OCI-LY1 (cell line): ENCODE measurements at regions not wholly inside any gene's neighbourhood (a gene's known extent, or its start where the extent isn't known, plus 50 kb on each side); places are given as distances from the start of the nearest gene placed in this dataset.

Source experiments
- H2AFZ ChIP-seq: fragments of 200-600 bp; sonication (generic), shearing (Covaris generic); 2 replicates; pipeline ENCODE4 v1.6.0; 2014; ENCODE audit warnings: antibody characterized with exemption, mild to moderate bottlenecking, low read length
- H3F3A ChIP-seq: fragments of 200-600 bp; sonication (generic), shearing (Covaris generic); 2 replicates; pipeline ENCODE4 v1.6.0; 2014; ENCODE audit warnings: mild to moderate bottlenecking, antibody characterized with exemption, low read length, moderate library complexity; ENCODE audit not compliant: insufficient read depth
- H3K27ac ChIP-seq: fragments of 200-600 bp; sonication (generic); 2 replicates; pipeline ENCODE4 v1.5.1; 2014; ENCODE audit warnings: low read length, mixed run types, mild to moderate bottlenecking, low read depth; ENCODE audit not compliant: poor library complexity, severe bottlenecking
- H3K27me3 ChIP-seq: fragments of 200-600 bp; sonication (generic); 2 replicates; pipeline ENCODE4 v1.6.0; 2014; ENCODE audit warnings: antibody characterized with exemption, mild to moderate bottlenecking, low read length, moderate library complexity; ENCODE audit not compliant: insufficient read depth
- H3K36me3 ChIP-seq: fragments of 200-600 bp; sonication (generic); 2 replicates; pipeline ENCODE4 v1.6.1; 2014; ENCODE audit warnings: mild to moderate bottlenecking, antibody characterized with exemption, low read length, moderate library complexity, mixed read lengths; ENCODE audit not compliant: insufficient read depth
- H3K4me1 ChIP-seq: fragments of 200-600 bp; sonication (generic); 2 replicates; pipeline ENCODE4 v1.5.1; 2014; ENCODE audit warnings: mild to moderate bottlenecking, low read length, moderate library complexity; ENCODE audit not compliant: insufficient read depth, severe bottlenecking
- H3K4me2 ChIP-seq: fragments of 200-600 bp; sonication (generic), shearing (Covaris generic); 2 replicates; pipeline ENCODE4 v1.6.1; 2014; ENCODE audit warnings: low read length
- H3K4me3 ChIP-seq: fragments of 200-600 bp; sonication (generic); 2 replicates; pipeline ENCODE4 v1.5.1; 2014; ENCODE audit warnings: low read length, low read depth, mild to moderate bottlenecking, mixed read lengths; ENCODE audit not compliant: poor library complexity, severe bottlenecking
- H3K79me2 ChIP-seq: fragments of 200-600 bp; shearing (Covaris generic); 2 replicates; pipeline ENCODE4 v1.6.1; 2016; ENCODE audit warnings: mixed run types, low read length, mixed read lengths; ENCODE audit not compliant: insufficient read depth
- H3K9ac ChIP-seq: fragments of 200-600 bp; sonication (generic), shearing (Covaris generic); 2 replicates; pipeline ENCODE4 v1.6.1; 2014; ENCODE audit warnings: mild to moderate bottlenecking, low read length, mixed read lengths
- H3K9me2 ChIP-seq: fragments of 200-600 bp; sonication (generic), shearing (Covaris generic); 2 replicates; pipeline ENCODE4 v1.6.1; 2014; ENCODE audit warnings: low read depth, mild to moderate bottlenecking, low read length, mixed read lengths
- H3K9me3 ChIP-seq: fragments of 200-600 bp; shearing (Covaris generic); 2 replicates; pipeline ENCODE4 v1.6.1; 2014; ENCODE audit warnings: low read length, mixed read lengths
- H4K20me1 ChIP-seq: fragments of 200-600 bp; sonication (generic), shearing (Covaris generic); 2 replicates; pipeline ENCODE4 v1.6.0; 2016; ENCODE audit warnings: mild to moderate bottlenecking, low read length; ENCODE audit not compliant: insufficient read depth
- EZH2 ChIP-seq: fragments of 200-600 bp; sonication (generic), shearing (Covaris generic); IDR thresholded peaks from 2 replicates; pipeline ENCODE4 v1.8.0; 2017; ENCODE audit warnings: borderline replicate concordance, mixed run types, mild to moderate bottlenecking, antibody characterized with exemption, low read length, moderate library complexity, mixed read lengths
- TF ChIP-seq, protein P1 (sequence below): fragments of 200-600 bp; sonication (generic), shearing (Covaris generic); IDR thresholded peaks from 2 replicates; pipeline ENCODE4 v1.5.1; 2017; ENCODE audit warnings: mild to moderate bottlenecking, antibody characterized with exemption, low read length, moderate library complexity, mixed read lengths

DNA sequence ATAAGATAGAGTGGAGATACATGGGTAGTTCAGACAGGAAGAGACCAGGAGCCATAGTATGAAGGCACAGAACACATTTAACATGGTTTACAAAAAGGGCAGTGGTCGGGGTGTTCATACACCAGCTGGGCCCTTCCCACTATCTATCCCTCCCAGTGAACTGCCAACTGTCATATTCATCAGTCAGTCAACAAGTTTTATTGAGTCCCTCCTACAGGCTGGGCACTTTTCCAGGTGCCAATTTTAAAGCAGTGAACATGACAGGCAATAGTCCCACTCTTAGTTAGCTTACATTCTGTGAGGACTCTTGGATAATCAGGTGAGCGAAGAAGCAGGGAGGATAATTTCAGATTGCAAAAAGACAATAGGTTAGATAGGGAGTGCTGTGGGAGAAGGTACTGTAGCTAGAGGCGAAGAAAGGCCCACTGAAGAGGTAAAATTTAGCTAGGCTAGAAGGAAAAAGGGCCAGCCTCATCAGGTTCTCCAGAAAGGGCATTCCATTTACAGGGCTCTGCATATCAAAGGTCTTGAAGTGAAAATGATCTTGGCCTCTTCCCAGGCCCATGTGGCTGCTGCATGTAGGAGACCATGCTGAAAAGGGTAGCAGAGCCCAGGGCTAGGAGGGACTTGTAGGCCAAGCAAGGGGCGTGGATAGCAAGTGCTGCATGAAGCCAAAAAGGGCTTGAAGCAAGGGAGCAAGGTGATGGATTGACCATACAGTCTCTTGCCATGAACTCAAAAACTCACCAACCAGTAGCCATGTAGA lies 274.7 kb upstream of the SNX7 start:
- Histone ChIP-seq H3F3A (no peaks in the 10 kb centered on the region), H3K36me3 (no peaks in the 10 kb centered on the region), H4K20me1 (no peaks in the 10 kb centered on the region), H3K27me3 (no peaks in the 10 kb centered on the region), H3K27ac (no peak overlapping the region), H2AFZ (no peak overlapping the region), H3K9ac (no peak overlapping the region), H3K4me3 (no peak overlapping the region), H3K4me1 (no peaks in the 10 kb centered on the region), H3K9me2 (no peaks in the 10 kb centered on the region), H3K9me3 (no peaks in the 10 kb centered on the region), H3K4me2 (no peak overlapping the region), H3K79me2 (no peaks in the 10 kb centered on the region)
- TF ChIP-seq, protein P1, sequence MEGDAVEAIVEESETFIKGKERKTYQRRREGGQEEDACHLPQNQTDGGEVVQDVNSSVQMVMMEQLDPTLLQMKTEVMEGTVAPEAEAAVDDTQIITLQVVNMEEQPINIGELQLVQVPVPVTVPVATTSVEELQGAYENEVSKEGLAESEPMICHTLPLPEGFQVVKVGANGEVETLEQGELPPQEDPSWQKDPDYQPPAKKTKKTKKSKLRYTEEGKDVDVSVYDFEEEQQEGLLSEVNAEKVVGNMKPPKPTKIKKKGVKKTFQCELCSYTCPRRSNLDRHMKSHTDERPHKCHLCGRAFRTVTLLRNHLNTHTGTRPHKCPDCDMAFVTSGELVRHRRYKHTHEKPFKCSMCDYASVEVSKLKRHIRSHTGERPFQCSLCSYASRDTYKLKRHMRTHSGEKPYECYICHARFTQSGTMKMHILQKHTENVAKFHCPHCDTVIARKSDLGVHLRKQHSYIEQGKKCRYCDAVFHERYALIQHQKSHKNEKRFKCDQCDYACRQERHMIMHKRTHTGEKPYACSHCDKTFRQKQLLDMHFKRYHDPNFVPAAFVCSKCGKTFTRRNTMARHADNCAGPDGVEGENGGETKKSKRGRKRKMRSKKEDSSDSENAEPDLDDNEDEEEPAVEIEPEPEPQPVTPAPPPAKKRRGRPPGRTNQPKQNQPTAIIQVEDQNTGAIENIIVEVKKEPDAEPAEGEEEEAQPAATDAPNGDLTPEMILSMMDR: no peak
- no peak for TF ChIP-seq EZH2

DNA sequence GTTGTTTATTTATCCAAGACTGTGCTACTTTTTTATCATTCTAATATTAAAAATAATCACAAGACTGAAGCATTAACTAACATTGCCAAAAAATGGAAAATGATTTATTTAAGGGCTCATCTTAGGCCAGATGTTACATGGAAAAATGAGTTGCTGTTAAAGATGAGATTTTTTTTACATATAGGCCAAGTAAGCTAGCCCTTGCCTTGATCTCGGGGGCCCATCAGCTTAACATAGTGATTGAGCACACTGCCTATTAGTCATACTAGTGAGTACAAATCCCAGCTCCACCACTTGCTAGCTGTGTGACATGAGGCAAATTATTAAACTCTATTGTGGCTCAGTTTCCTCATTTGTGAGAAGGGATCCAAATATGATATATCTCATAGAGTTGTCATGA lies 275.9 kb upstream of the SNX7 start:
- Histone ChIP-seq H3K27ac (no peak overlapping the region), H3F3A (no peaks in the 10 kb centered on the region), H2AFZ (no peak overlapping the region), H3K4me1 (no peaks in the 10 kb centered on the region), H3K9me2 (no peaks in the 10 kb centered on the region), H3K9ac (no peak overlapping the region), H3K36me3 (no peaks in the 10 kb centered on the region), H3K9me3 (no peaks in the 10 kb centered on the region), H3K4me3 (no peak overlapping the region), H3K27me3 (no peaks in the 10 kb centered on the region; the same call in 1 of the 2 replicates), H4K20me1 (no peaks in the 10 kb centered on the region), H3K4me2 (no peak overlapping the region), H3K79me2 (no peaks in the 10 kb centered on the region)
- TF ChIP-seq EZH2: no peak
- TF ChIP-seq, protein P1: no peak

DNA sequence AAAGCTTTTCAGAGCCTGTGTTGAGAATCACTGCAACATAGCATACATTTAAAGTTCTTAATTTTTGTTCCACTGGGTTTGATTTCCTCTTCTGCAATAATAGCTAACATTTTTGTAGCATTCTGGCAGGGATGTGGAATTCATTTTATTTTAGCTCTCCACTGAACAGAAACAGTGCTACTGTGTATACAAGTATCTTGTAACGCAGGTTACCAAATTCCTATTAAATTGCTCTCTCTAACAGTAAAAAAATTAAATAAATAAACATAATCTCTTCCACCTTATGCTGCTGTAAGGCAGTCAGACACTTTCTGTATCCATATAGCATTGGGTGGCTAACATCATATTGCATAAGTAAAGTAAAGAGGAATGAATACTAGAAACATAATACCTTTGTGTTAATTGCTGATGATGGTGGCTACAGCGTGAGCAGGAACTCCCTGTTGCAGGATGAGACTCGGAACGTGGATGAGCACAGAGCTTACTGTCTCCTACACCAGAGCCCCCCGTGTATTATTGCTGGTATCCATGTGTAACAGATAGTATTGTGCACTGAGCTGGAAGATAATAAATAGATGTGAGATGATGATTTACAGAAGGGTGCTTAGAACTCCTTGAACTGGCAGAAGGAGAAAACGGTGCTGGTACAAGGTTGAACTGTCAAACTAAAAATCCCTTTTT lies 276.9 kb upstream of the SNX7 start:
- Histone ChIP-seq H3K79me2 (no peaks in the 10 kb centered on the region), H3K4me3 (no peak overlapping the region), H4K20me1 (no peaks in the 10 kb centered on the region), H3K27me3 (no peaks in the 10 kb centered on the region; the same call in 1 of the 2 replicates), H3K9me2 (no peaks in the 10 kb centered on the region), H3K4me2 (no peak overlapping the region), H3K4me1 (no peaks in the 10 kb centered on the region), H3K9ac (no peak overlapping the region), H3K9me3 (no peaks in the 10 kb centered on the region), H3K27ac (no peak overlapping the region), H3K36me3 (no peaks in the 10 kb centered on the region), H3F3A (no peaks in the 10 kb centered on the region), H2AFZ (no peak overlapping the region)
- TF ChIP-seq, protein P1: no peak
- no peak for TF ChIP-seq EZH2
